ENCODE measurements at regions not wholly inside any gene's neighbourhood (a gene's known extent, or its start where the extent isn't known, plus 50 kb on each side); places are given as distances from the start of the nearest gene placed in this dataset.

GRCh38 chr12:19576506-19577280 is 137.4 kb downstream of the AEBP2 start:
- no peak for DNase-seq
- H3K27ac ChIP-seq, result peak overlapping the region in 1 of 10 donors; percentile 37
- H3K4me1 ChIP-seq, result peaks cover 4 to 32% (median 20%) of the 10 kb centered on the region in 9 donors
- no peaks in the 10 kb centered on the region for H3K36me3 ChIP-seq
- no peaks in the 10 kb centered on the region for H3K27me3 ChIP-seq
- H3K9me3 ChIP-seq, result no peaks in the 10 kb centered on the region
- intact Hi-C loops (cut with DNase I), result no loop called here
- H3K4me3 ChIP-seq, result no peak overlapping the region
- no peak for TF ChIP-seq CTCF (IDR thresholded peaks at IDR 0.05)
- ATAC-seq, result no peak
- 87 to 95% methylated on average over 2 of the region's 2 CpGs for WGBS, 2 donors

GRCh38 chr12:19577281-19577530 is 137.9 kb downstream of the AEBP2 start:
- Histone ChIP-seq H3K36me3 (no peaks in the 10 kb centered on the region), H3K4me1 (peaks cover 4 to 32% (median 20%) of the 10 kb centered on the region in 9 donors), H3K27ac (no peak overlapping the region), H3K4me3 (no peak overlapping the region), H3K9me3 (peaks cover 0 to 3% (median 0%) of the 10 kb centered on the region in 11 donors), H3K27me3 (no peaks in the 10 kb centered on the region)
- DNase-seq, result no peak
- no peak for TF ChIP-seq CTCF (IDR thresholded peaks at IDR 0.05)
- intact Hi-C loops (cut with DNase I), result no loop called here
- ATAC-seq, result no peak

GRCh38 chr12:19584732-19585131 is 145.4 kb downstream of the AEBP2 start:
- Histone ChIP-seq H3K4me1 (no peaks in the 10 kb centered on the region), H3K9me3 (peaks cover 0 to 20% (median 4%) of the 10 kb centered on the region in 11 donors), H3K4me3 (no peak overlapping the region), H3K27me3 (no peaks in the 10 kb centered on the region), H3K27ac (no peak overlapping the region), H3K36me3 (no peaks in the 10 kb centered on the region)
- intact Hi-C loops (cut with DNase I), result no loop called here
- TF ChIP-seq CTCF (IDR thresholded peaks at IDR 0.05), result no peak
- DNase-seq (no peak), ATAC-seq (no peak)
- WGBS, 2 donors, result 98% methylated on average over 4 of the region's 4 CpGs

- WGBS, 2 donors, result 77 to 78% methylated on average over 5 of the region's 5 CpGs
- Histone ChIP-seq H3K9me3 (peaks cover 0 to 3% (median 0%) of the 10 kb centered on the region in 11 donors), H3K36me3 (no peaks in the 10 kb centered on the region), H3K27ac (no peak overlapping the region), H3K4me3 (no peak overlapping the region), H3K4me1 (no peaks in the 10 kb centered on the region), H3K27me3 (no peaks in the 10 kb centered on the region)
- intact Hi-C loops (cut with DNase I), result loop anchor here in 1 of 10 donors (1.0 kb wide), 1 partner anchor 18 kb away; no protein-coding TSS in a partner anchor
- no peak for DNase-seq
- no peak for TF ChIP-seq CTCF (IDR thresholded peaks at IDR 0.05)
- ATAC-seq, result no peak
Measured at GRCh38 chr12:19588951-19589350, 149.7 kb downstream of the AEBP2 start.

Measured in heart right ventricle (tissue), 16 donors.